ENCODE measurements at regions not wholly inside any gene's neighbourhood (a gene's known extent, or its start where the extent isn't known, plus 50 kb on each side); places are given as distances from the start of the nearest gene placed in this dataset.

DNA sequence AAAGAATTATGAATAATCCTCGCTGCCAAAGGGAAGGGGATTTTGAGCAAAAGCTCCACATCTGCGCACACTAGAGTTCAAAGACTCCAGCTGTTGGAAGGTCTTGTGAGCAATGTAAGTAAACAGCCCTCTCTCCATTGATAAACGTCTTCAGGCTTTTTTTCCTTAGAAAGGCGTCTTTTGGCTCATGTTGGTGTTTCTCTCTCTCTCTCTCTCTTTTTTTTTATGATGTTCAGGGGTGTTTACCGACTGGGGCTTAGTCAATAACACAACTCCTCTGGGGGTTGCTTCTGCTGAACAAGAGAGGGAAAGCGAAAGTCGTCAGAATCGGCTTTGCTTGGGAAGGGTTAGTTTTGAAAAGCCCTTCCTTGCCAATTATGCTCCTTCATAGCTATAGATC lies 53.2 kb upstream of the C1QTNF7 start:
- Histone ChIP-seq H3K4me3 (ENCODE audit: low read length) (no peak overlapping the region), H3K9me2 (replicated peaks; ENCODE audit: control insufficient read depth, low read length) (no peaks in the 10 kb centered on the region), H4K20me1 (ENCODE audit: control insufficient read depth, insufficient read depth, low read depth, low read length) (no peaks in the 10 kb centered on the region), H3K79me2 (ENCODE audit: control insufficient read depth, low read length) (no peaks in the 10 kb centered on the region), H3F3A (ENCODE audit: control insufficient read depth, insufficient read depth) (no peaks in the 10 kb centered on the region), H3K9me3 (ENCODE audit: control insufficient read depth, insufficient read depth, low read length) (no peaks in the 10 kb centered on the region), H3K36me3 (ENCODE audit: control insufficient read depth, low read length) (no peaks in the 10 kb centered on the region), H3K4me2 (ENCODE audit: low read length) (no peak overlapping the region), H3K4me1 (ENCODE audit: control insufficient read depth, low read length) (no peaks in the 10 kb centered on the region), H3K27me3 (ENCODE audit: control insufficient read depth, low read length) (no peaks in the 10 kb centered on the region), H3K27ac (ENCODE audit: low read depth, low read length) (no peak overlapping the region)
- TF ChIP-seq CTCF (IDR thresholded peaks at IDR 0.05; ENCODE audit: low read depth, low read length, poor library complexity, severe bottlenecking) (no peak), EZH2phosphoT487 (IDR thresholded peaks at IDR 0.05; ENCODE audit: borderline replicate concordance, low read length) (no peak)

DNA sequence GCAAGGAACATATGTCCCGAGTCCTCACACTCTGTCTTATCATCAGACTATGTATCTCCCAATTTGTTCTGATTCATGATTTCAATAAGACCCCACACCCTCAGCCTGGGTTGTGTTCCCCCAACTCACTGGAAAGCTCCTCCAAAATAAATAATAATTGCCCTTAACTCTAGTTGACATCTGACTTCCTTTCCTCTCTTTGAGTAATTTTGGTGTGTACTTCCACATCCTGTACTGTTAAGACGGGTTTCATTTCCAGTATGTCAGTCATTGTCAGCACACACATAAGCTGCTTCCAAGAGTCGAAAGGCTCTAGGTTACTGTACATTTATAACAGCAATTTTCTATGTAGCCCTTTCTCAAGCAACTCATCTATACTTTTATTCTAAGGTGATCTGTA lies 52.2 kb upstream of the C1QTNF7 start:
- Histone ChIP-seq H3K4me1 (ENCODE audit: control insufficient read depth, low read length) (no peaks in the 10 kb centered on the region), H3K79me2 (ENCODE audit: control insufficient read depth, low read length) (no peaks in the 10 kb centered on the region), H3K9me2 (replicated peaks; ENCODE audit: control insufficient read depth, low read length) (no peaks in the 10 kb centered on the region), H3K27me3 (ENCODE audit: control insufficient read depth, low read length) (no peaks in the 10 kb centered on the region), H3K27ac (ENCODE audit: low read depth, low read length) (no peak overlapping the region), H3K4me2 (ENCODE audit: low read length) (no peak overlapping the region), H3K4me3 (ENCODE audit: low read length) (no peak overlapping the region), H4K20me1 (ENCODE audit: control insufficient read depth, insufficient read depth, low read depth, low read length) (no peaks in the 10 kb centered on the region), H3K36me3 (ENCODE audit: control insufficient read depth, low read length) (no peaks in the 10 kb centered on the region), H3K9me3 (ENCODE audit: control insufficient read depth, insufficient read depth, low read length) (no peaks in the 10 kb centered on the region), H3F3A (ENCODE audit: control insufficient read depth, insufficient read depth) (no peaks in the 10 kb centered on the region)
- TF ChIP-seq CTCF (IDR thresholded peaks at IDR 0.05; ENCODE audit: low read depth, low read length, poor library complexity, severe bottlenecking) (no peak), EZH2phosphoT487 (IDR thresholded peaks at IDR 0.05; ENCODE audit: borderline replicate concordance, low read length) (no peak)

DNA sequence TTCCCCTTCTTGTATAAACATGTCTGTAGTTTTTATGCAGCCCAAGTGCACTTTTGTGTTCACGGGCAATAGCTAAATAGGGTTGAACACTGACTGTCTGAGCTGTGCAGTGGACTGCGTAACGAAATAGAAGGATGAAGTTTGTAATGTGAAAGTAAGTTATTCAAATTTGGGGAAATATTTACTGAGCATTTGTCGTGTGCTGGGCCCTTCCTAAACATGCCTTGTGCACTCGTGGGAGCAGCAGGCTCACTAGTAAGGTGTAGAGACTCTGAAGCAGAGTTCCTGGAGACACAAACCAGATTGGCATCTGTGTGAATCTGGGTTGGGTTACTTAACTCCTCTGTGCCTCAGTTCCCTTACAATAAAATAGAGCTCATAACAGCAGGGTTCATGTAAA lies 51.7 kb upstream of the C1QTNF7 start:
- no peaks in the 10 kb centered on the region for H3F3A ChIP-seq (ENCODE audit: control insufficient read depth, insufficient read depth)
- no peaks in the 10 kb centered on the region for H3K9me2 ChIP-seq (replicated peaks; ENCODE audit: control insufficient read depth, low read length)
- H3K79me2 ChIP-seq (ENCODE audit: control insufficient read depth, low read length): no peaks in the 10 kb centered on the region
- H3K36me3 ChIP-seq (ENCODE audit: control insufficient read depth, low read length): no peaks in the 10 kb centered on the region
- no peak for TF ChIP-seq CTCF (IDR thresholded peaks at IDR 0.05; ENCODE audit: low read depth, low read length, poor library complexity, severe bottlenecking)
- no peak for TF ChIP-seq EZH2phosphoT487 (IDR thresholded peaks at IDR 0.05; ENCODE audit: borderline replicate concordance, low read length)
- no peaks in the 10 kb centered on the region for H3K4me1 ChIP-seq (ENCODE audit: control insufficient read depth, low read length)
- H3K27ac ChIP-seq (ENCODE audit: low read depth, low read length): no peak overlapping the region
- no peak overlapping the region for H3K4me3 ChIP-seq (ENCODE audit: low read length)
- no peaks in the 10 kb centered on the region for H3K9me3 ChIP-seq (ENCODE audit: control insufficient read depth, insufficient read depth, low read length)
- H3K27me3 ChIP-seq (ENCODE audit: control insufficient read depth, low read length): no peaks in the 10 kb centered on the region
- H3K4me2 ChIP-seq (ENCODE audit: low read length): no peak overlapping the region
- H4K20me1 ChIP-seq (ENCODE audit: control insufficient read depth, insufficient read depth, low read depth, low read length): no peaks in the 10 kb centered on the region

GRCh38 chr4:15376594-15376993 lies 51.2 kb upstream of the C1QTNF7 start:
- H3K27ac ChIP-seq (ENCODE audit: low read depth, low read length): no peak overlapping the region

More at GRCh38 chr4:15376594-15376993, 51.2 kb upstream of the C1QTNF7 start:
- no peaks in the 10 kb centered on the region for H3K4me1 ChIP-seq (ENCODE audit: control insufficient read depth, low read length)
- no peaks in the 10 kb centered on the region for H3K9me3 ChIP-seq (ENCODE audit: control insufficient read depth, insufficient read depth, low read length)
- no peaks in the 10 kb centered on the region for H3K36me3 ChIP-seq (ENCODE audit: control insufficient read depth, low read length)
- H3F3A ChIP-seq (ENCODE audit: control insufficient read depth, insufficient read depth): no peaks in the 10 kb centered on the region
- H3K4me3 ChIP-seq (ENCODE audit: low read length): no peak overlapping the region
- no peaks in the 10 kb centered on the region for H3K79me2 ChIP-seq (ENCODE audit: control insufficient read depth, low read length)
- no peaks in the 10 kb centered on the region for H3K27me3 ChIP-seq (ENCODE audit: control insufficient read depth, low read length)
- TF ChIP-seq CTCF (IDR thresholded peaks at IDR 0.05; ENCODE audit: low read depth, low read length, poor library complexity, severe bottlenecking) (no peak), EZH2phosphoT487 (IDR thresholded peaks at IDR 0.05; ENCODE audit: borderline replicate concordance, low read length) (no peak)
- H3K9me2 ChIP-seq (replicated peaks; ENCODE audit: control insufficient read depth, low read length): no peaks in the 10 kb centered on the region
- H3K4me2 ChIP-seq (ENCODE audit: low read length): no peak overlapping the region
- no peaks in the 10 kb centered on the region for H4K20me1 ChIP-seq (ENCODE audit: control insufficient read depth, insufficient read depth, low read depth, low read length)

All from DOHH2 (cell line).